Fibroblast of lung (primary cell): ENCODE measurements at regions not wholly inside any gene's neighbourhood (a gene's known extent, or its start where the extent isn't known, plus 50 kb on each side); places are given as distances from the start of the nearest gene placed in this dataset.

Experiments used
- DNase-seq, 2 donors: peaks; one replicate each; pipeline versions ENCODE4 v3.0.0 to v3.0.0-alpha.2; 2010; ENCODE audit warnings: low read depth in 2 of 2
- H2AFZ ChIP-seq: 2 replicates; pipeline ENCODE4 v1.5.1; 2012; ENCODE audit warnings: low read length, control low read depth, inconsistent platforms
- H3K27ac ChIP-seq: 2 replicates; pipeline ENCODE4 v1.5.1; 2011; ENCODE audit warnings: low read length, control low read depth; ENCODE audit not compliant: insufficient read depth
- H3K27me3 ChIP-seq: 2 replicates; pipeline ENCODE4 v1.5.1; 2011; ENCODE audit warnings: mild to moderate bottlenecking, low read length; ENCODE audit not compliant: control insufficient read depth, insufficient read depth
- H3K36me3 ChIP-seq: 2 replicates; pipeline ENCODE4 v1.5.1; 2011; ENCODE audit warnings: low read length; ENCODE audit not compliant: control insufficient read depth, insufficient read depth
- H3K4me1 ChIP-seq: 2 replicates; pipeline ENCODE4 v1.5.1; 2011; ENCODE audit warnings: low read length; ENCODE audit not compliant: control insufficient read depth, insufficient read depth; ENCODE audit errors: extremely low read depth
- H3K4me2 ChIP-seq: 2 replicates; pipeline ENCODE4 v1.5.1; 2011; ENCODE audit warnings: low read length, control low read depth; ENCODE audit not compliant: insufficient read depth; ENCODE audit errors: extremely low read depth
- H3K4me3 ChIP-seq, 4 experiments: fragments of 200-600 bp in 1 of 4; sonication (generic) in 1 of 4; replicated peaks in 1 of 4; 2 replicates each; pipeline ENCODE4 v1.5.1; 2011 to 2016; ENCODE audit warnings: low read length in 4 of 4, low read depth in 3 of 4, mild to moderate bottlenecking in 3 of 4, control low read depth in 2 of 4, inconsistent platforms in 1 of 4, mixed read lengths in 1 of 4; ENCODE audit not compliant: insufficient read depth in 1 of 4; ENCODE audit errors: control extremely low read depth in 1 of 4
- H3K79me2 ChIP-seq: 2 replicates; pipeline ENCODE4 v1.5.1; 2012; ENCODE audit warnings: mild to moderate bottlenecking, low read length, inconsistent platforms; ENCODE audit not compliant: control insufficient read depth, insufficient read depth
- H3K9ac ChIP-seq: 2 replicates; pipeline ENCODE4 v1.5.1; 2011; ENCODE audit warnings: mild to moderate bottlenecking, low read length, control low read depth; ENCODE audit not compliant: insufficient read depth
- H3K9me3 ChIP-seq: 2 replicates; pipeline ENCODE4 v1.5.1; 2012; ENCODE audit warnings: low read depth, low read length; ENCODE audit not compliant: control insufficient read depth, insufficient read depth
- H4K20me1 ChIP-seq: 2 replicates; pipeline ENCODE4 v1.5.1; 2011; ENCODE audit warnings: low read length; ENCODE audit not compliant: control insufficient read depth, insufficient read depth; ENCODE audit errors: extremely low read depth
- EZH2 ChIP-seq: IDR thresholded peaks from 2 replicates; pipeline ENCODE4 v1.5.1; 2012; ENCODE audit warnings: low read length, control low read depth, mild to moderate bottlenecking; ENCODE audit errors: missing control alignments
- TF ChIP-seq, protein P1 (sequence below), 2 donors: IDR thresholded peaks in 1 of 2; conservative IDR thresholded peaks in 1 of 2; 1 replicate in 1 of 2; 2 replicates in 1 of 2; pipeline ENCODE4 v1.5.1; 2011 to 2012; ENCODE audit warnings: low read length in 2 of 2, control low read depth in 1 of 2, inconsistent platforms in 1 of 2, low read depth in 1 of 2, mild to moderate bottlenecking in 1 of 2

DNA sequence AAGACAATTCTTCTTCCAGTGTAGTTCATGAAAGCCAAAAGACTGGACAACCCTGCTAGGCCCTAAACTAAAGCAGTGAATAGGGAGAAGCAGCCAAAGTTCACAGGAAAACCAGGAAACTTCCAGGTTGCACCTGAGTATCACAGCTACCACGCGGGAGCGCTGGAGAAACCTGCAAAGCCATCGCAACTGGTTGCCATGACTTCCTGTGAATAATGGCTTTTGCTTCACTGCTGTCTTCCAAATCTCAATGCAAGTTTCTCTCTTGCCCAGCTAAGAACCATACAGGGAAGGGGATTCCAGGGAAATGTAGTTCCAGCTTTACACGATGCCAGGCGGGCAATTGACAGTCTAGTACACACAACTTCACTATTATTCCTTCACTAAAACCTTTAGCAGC is 114.1 kb downstream of the GXYLT1 start:
- no peak for TF ChIP-seq EZH2
- TF ChIP-seq, protein P1, sequence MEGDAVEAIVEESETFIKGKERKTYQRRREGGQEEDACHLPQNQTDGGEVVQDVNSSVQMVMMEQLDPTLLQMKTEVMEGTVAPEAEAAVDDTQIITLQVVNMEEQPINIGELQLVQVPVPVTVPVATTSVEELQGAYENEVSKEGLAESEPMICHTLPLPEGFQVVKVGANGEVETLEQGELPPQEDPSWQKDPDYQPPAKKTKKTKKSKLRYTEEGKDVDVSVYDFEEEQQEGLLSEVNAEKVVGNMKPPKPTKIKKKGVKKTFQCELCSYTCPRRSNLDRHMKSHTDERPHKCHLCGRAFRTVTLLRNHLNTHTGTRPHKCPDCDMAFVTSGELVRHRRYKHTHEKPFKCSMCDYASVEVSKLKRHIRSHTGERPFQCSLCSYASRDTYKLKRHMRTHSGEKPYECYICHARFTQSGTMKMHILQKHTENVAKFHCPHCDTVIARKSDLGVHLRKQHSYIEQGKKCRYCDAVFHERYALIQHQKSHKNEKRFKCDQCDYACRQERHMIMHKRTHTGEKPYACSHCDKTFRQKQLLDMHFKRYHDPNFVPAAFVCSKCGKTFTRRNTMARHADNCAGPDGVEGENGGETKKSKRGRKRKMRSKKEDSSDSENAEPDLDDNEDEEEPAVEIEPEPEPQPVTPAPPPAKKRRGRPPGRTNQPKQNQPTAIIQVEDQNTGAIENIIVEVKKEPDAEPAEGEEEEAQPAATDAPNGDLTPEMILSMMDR (conservative IDR thresholded peaks at IDR 0.05 in 1 of 2, IDR thresholded peaks at IDR 0.05 in 1 of 2; ENCODE audit: low read depth in 1 of 2, low read length in 2 of 2): no peak
- Histone ChIP-seq H3K27ac (no peak overlapping the region), H3K27me3 (no peaks in the 10 kb centered on the region), H3K36me3 (no peaks in the 10 kb centered on the region), H3K4me2 (no peak overlapping the region), H3K4me3 (no peak overlapping the region), H3K9ac (no peak overlapping the region), H3K79me2 (no peaks in the 10 kb centered on the region), H2AFZ (no peak overlapping the region), H3K4me1 (no peaks in the 10 kb centered on the region), H3K9me3 (no peaks in the 10 kb centered on the region), H4K20me1 (no peaks in the 10 kb centered on the region)
- DNase-seq: no peak

DNA sequence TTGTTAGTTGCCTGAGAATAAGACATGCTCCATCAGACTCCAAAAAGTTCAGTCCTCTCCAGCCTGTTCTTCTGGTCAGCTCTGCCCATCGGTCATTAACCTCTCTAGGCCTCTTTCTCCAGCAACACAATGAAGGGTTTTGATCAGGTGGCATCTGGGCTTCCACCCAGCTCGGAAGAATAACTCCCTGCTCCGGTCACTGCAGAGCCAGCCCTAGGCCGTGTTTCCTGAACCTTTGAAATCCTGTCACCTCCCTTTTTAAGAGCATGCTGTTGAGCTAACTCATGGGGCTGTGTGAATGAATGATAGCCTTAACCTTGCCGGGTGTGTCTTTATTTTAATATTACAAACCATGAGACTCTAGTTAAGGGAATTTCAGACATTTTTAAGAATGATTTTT is 117.1 kb downstream of the GXYLT1 start:
- H2AFZ ChIP-seq: no peak overlapping the region
- TF ChIP-seq, protein P1 (conservative IDR thresholded peaks at IDR 0.05 in 1 of 2, IDR thresholded peaks at IDR 0.05 in 1 of 2; ENCODE audit: low read depth in 1 of 2, low read length in 2 of 2): no peak
- no peak for TF ChIP-seq EZH2

DNA sequence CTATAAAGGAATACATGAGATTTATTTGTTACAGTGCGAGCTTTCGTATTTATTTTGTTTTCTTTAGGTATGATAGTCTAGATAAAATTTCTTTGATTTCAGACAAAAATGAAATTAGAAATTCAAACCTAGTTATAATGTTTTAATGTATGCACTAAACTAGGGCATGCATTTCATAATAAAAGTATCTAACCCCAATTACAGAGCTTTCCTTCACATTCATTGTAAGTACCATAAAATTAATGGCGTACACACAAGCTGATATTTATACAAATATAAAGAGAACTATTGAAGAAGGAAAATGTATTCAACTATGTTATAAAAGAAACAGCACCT is 120.2 kb downstream of the GXYLT1 start:
- Histone ChIP-seq H3K27me3 (no peaks in the 10 kb centered on the region), H3K9ac (no peak overlapping the region), H3K4me2 (peak overlapping the region; percentile 98), H3K36me3 (no peaks in the 10 kb centered on the region), H3K27ac (no peak overlapping the region), H3K4me1 (no peaks in the 10 kb centered on the region), H4K20me1 (no peaks in the 10 kb centered on the region), H3K79me2 (no peaks in the 10 kb centered on the region), H3K9me3 (no peaks in the 10 kb centered on the region), H2AFZ (no peak overlapping the region), H3K4me3 (peak overlapping the region in 1 of 4 experiments; percentile 50)
- TF ChIP-seq EZH2: no peak
- TF ChIP-seq, protein P1 (conservative IDR thresholded peaks at IDR 0.05 in 1 of 2, IDR thresholded peaks at IDR 0.05 in 1 of 2; ENCODE audit: low read depth in 1 of 2, low read length in 2 of 2): no peak
- DNase-seq: no peak

More for the DNA sequence above, 117.1 kb downstream of the GXYLT1 start:
- no peak overlapping the region for H3K9ac ChIP-seq
- H3K4me2 ChIP-seq: no peak overlapping the region
- no peaks in the 10 kb centered on the region for H3K79me2 ChIP-seq
- H3K4me1 ChIP-seq: no peaks in the 10 kb centered on the region
- H4K20me1 ChIP-seq: no peaks in the 10 kb centered on the region
- no peak overlapping the region for H3K27ac ChIP-seq
- H3K36me3 ChIP-seq: no peaks in the 10 kb centered on the region
- H3K9me3 ChIP-seq: no peaks in the 10 kb centered on the region
- H3K4me3 ChIP-seq: no peak overlapping the region
- no peaks in the 10 kb centered on the region for H3K27me3 ChIP-seq
- no peak for DNase-seq
